ENCODE measurements at regions not wholly inside any gene's neighbourhood (a gene's known extent, or its start where the extent isn't known, plus 50 kb on each side); places are given as distances from the start of the nearest gene placed in this dataset.

- no peak for TF ChIP-seq POLR2AphosphoS5 (IDR thresholded peaks at IDR 0.05; ENCODE audit: low read depth)
- TF ChIP-seq CTCF (conservative IDR thresholded peaks at IDR 0.05; ENCODE audit: low read depth in 2 of 2) = no peak
- no peak for TF ChIP-seq ZNF114 (CRISPR knock-in tag; IDR thresholded peaks at IDR 0.05)
- TF ChIP-seq EZH2phosphoT487 (IDR thresholded peaks at IDR 0.05; ENCODE audit: unreplicated experiment) = no peak
- no peak for TF ChIP-seq EZH2 (IDR thresholded peaks at IDR 0.05; ENCODE audit: low read depth, unreplicated experiment)
- no peak for TF ChIP-seq CREB1 (CRISPR knock-in tag; IDR thresholded peaks at IDR 0.05; ENCODE audit: low read depth)
- no peak for TF ChIP-seq ETS1 (IDR thresholded peaks at IDR 0.05)
- no peak for TF ChIP-seq ZNF331 (CRISPR knock-in tag; IDR thresholded peaks at IDR 0.05; ENCODE audit: low read depth)
Measured at GRCh38 chr3:146839727-146840375, 234.7 kb upstream of the PLSCR5 start.
